ENCODE measurements at regions not wholly inside any gene's neighbourhood (a gene's known extent, or its start where the extent isn't known, plus 50 kb on each side); places are given as distances from the start of the nearest gene placed in this dataset.

DNA sequence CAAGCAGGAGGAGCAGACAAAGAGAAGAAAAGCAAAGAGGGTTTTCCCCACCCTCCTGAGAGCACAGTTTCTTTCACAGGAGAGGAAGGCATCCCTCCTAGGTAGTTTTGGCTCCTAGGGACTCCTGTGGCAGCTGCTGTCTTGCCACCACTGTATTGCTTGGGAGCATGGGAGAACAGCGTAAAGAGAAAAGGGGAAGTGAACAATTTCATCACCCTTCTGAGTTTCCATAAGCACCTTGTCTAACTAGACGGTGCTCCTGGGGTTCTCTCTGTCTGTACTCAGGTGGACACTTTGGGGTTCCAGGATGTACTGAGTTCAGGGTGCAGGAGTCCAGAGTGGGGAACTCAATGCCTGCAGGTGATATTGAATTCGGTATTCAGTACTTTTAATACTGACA, 1430.5 kb downstream of the TBC1D22A start:
- no peak for TF ChIP-seq ZNF416 (tag by site-specific recombination; IDR thresholded peaks at IDR 0.05)
- TF ChIP-seq YY1 (tag by site-specific recombination; IDR thresholded peaks at IDR 0.05) = no peak
- TF ChIP-seq ZBTB21 (tag by site-specific recombination; IDR thresholded peaks at IDR 0.05) = no peak
- TF ChIP-seq, protein P1, sequence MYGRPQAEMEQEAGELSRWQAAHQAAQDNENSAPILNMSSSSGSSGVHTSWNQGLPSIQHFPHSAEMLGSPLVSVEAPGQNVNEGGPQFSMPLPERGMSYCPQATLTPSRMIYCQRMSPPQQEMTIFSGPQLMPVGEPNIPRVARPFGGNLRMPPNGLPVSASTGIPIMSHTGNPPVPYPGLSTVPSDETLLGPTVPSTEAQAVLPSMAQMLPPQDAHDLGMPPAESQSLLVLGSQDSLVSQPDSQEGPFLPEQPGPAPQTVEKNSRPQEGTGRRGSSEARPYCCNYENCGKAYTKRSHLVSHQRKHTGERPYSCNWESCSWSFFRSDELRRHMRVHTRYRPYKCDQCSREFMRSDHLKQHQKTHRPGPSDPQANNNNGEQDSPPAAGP (tag by site-specific recombination; IDR thresholded peaks at IDR 0.05) = no peak
- no peak for TF ChIP-seq GLI4 (tag by site-specific recombination; IDR thresholded peaks at IDR 0.05)
- TF ChIP-seq ZBTB20 (tag by site-specific recombination; IDR thresholded peaks at IDR 0.05) = no peak
